HG03521 (cell line): ENCODE measurements at regions not wholly inside any gene's neighbourhood (a gene's known extent, or its start where the extent isn't known, plus 50 kb on each side); places are given as distances from the start of the nearest gene placed in this dataset.

Experiments used
- ATAC-seq: cut with Tn5 transposase; IDR thresholded peaks from one replicate; pipeline ENCODE4 v1.9.1; 2021; ENCODE audit warnings: mild to moderate bottlenecking, moderate library complexity; ENCODE audit not compliant: unreplicated experiment

GRCh38 chr14:71273366-71273765, 366.1 kb downstream of the PCNX1 start:
- ATAC-seq = no peak

- no peak for ATAC-seq
Measured at GRCh38 chr14:71284048-71284447, 376.8 kb downstream of the PCNX1 start.

GRCh38 chr14:71286126-71286525, 378.9 kb downstream of the PCNX1 start:
- ATAC-seq = no peak

GRCh38 chr14:71287567-71287966, 380.3 kb downstream of the PCNX1 start:
- ATAC-seq = no peak

- peak; percentile 84 for ATAC-seq
Measured at GRCh38 chr14:71289536-71289935, 382.3 kb downstream of the PCNX1 start.

- ATAC-seq = no peak
Measured at GRCh38 chr14:71290301-71290700, 383.0 kb downstream of the PCNX1 start.

- no peak for ATAC-seq
Measured at GRCh38 chr14:71290960-71291466, 383.8 kb downstream of the PCNX1 start.

GRCh38 chr14:71296184-71296583, 388.9 kb downstream of the PCNX1 start:
- no peak for ATAC-seq

- ATAC-seq = no peak
Measured at GRCh38 chr14:71300566-71301330, 393.5 kb downstream of the PCNX1 start.

- no peak for ATAC-seq
Measured at GRCh38 chr14:71301611-71302010, 394.4 kb downstream of the PCNX1 start.

GRCh38 chr14:71304690-71305089, 397.4 kb downstream of the PCNX1 start:
- ATAC-seq = no peak

- ATAC-seq = no peak
Measured at GRCh38 chr14:71308671-71309070, 401.4 kb downstream of the PCNX1 start.

GRCh38 chr14:71309756-71310155, 402.5 kb downstream of the PCNX1 start:
- ATAC-seq = no peak

- ATAC-seq = no peak
Measured at GRCh38 chr14:71311061-71311460, 403.8 kb downstream of the PCNX1 start.

- no peak for ATAC-seq
Measured at GRCh38 chr14:71314717-71315116, 407.5 kb downstream of the PCNX1 start.

GRCh38 chr14:71317385-71318096, 410.3 kb downstream of the PCNX1 start:
- ATAC-seq = no peak

- ATAC-seq = no peak
Measured at GRCh38 chr14:71318097-71318459, 410.8 kb downstream of the PCNX1 start.

- peak; percentile 2 for ATAC-seq
Measured at GRCh38 chr14:71319666-71320065, 412.4 kb downstream of the PCNX1 start.

GRCh38 chr14:71320107-71320733, 413.0 kb downstream of the PCNX1 start, which contains the start of gene SIPA1L1:
Gene SIPA1L1 (plus strand): TSS chr14:71320476.
- ATAC-seq = peak; percentile 81

- peak; percentile 26 for ATAC-seq
Measured at GRCh38 chr14:71320734-71321573, 413.7 kb downstream of the PCNX1 start.
